Ishikawa (cell line): ENCODE measurements at regions not wholly inside any gene's neighbourhood (a gene's known extent, or its start where the extent isn't known, plus 50 kb on each side); places are given as distances from the start of the nearest gene placed in this dataset.

Experiments used
- EP300 ChIP-seq: IDR thresholded peaks from 2 replicates; pipeline ENCODE4 v1.6.1; 2012; ENCODE audit warnings: borderline replicate concordance
- TAF1 ChIP-seq: IDR thresholded peaks from 2 replicates; pipeline ENCODE4 v1.6.1; 2012; ENCODE audit warnings: low read depth, mild to moderate bottlenecking
- TCF12 ChIP-seq: IDR thresholded peaks from 2 replicates; pipeline ENCODE4 v1.6.1; 2012; ENCODE audit warnings: low read depth
- YY1 ChIP-seq: IDR thresholded peaks from 2 replicates; pipeline ENCODE4 v1.6.1; 2012; ENCODE audit warnings: low read depth
- TF ChIP-seq, protein P1 (sequence below): IDR thresholded peaks from 2 replicates; pipeline ENCODE4 v1.6.1; 2012

DNA sequence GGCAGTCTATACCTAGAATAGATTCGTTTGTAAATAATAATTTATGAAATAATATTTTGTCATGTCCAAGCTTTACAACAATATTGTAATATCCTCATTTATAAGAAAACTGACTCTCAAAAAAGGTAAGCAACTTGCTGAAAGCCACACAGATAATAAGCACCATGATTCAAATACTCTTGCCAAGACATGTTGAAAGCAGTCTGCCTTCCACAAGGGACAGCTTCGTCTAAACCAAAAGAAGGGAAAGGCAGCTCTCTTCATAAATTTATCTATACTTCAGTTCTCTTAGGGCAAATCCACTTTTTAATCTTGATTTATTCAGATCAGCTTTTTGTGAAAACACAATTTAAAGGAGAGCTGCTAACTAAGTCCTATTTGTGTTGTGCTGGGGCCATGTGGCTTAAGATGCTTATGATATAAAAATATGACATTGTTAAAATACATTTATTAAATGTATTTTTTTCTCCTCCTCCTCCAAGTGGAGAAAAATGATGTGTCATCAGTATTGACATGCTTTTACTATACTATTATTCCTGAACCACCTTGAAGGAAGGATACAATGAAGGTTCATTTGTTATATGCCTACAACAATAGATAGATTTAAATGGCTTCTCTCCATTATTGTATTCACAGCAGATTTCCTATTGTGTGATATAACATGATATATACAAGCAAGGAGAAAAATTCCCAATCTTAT is 737.0 kb downstream of the HDGFL1 start:
- TF ChIP-seq EP300, result no peak
- TF ChIP-seq YY1, result no peak
- TF ChIP-seq TCF12, result no peak
- no peak for TF ChIP-seq TAF1
- TF ChIP-seq, protein P1, sequence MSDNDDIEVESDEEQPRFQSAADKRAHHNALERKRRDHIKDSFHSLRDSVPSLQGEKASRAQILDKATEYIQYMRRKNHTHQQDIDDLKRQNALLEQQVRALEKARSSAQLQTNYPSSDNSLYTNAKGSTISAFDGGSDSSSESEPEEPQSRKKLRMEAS, result no peak
